Chondrocyte (in vitro differentiated cells): ENCODE measurements at regions not wholly inside any gene's neighbourhood (a gene's known extent, or its start where the extent isn't known, plus 50 kb on each side); places are given as distances from the start of the nearest gene placed in this dataset.
A peak's percentile ranks its signal among the peaks of the same experiment; 100 is the strongest.

ENCODE experiments used
- DNase-seq: peaks from one replicate; pipeline ENCODE4 v3.0.0; 2021; ENCODE audit warnings: mixed read lengths, low spot score
- H3K27ac Mint-ChIP-seq: one replicate; pipeline ENCODE4 v1.8.0; 2021; ENCODE audit warnings: mild to moderate bottlenecking, moderate library complexity, mixed read lengths; ENCODE audit not compliant: unreplicated experiment
- H3K27me3 Mint-ChIP-seq: 2 replicates; pipeline ENCODE4 v1.8.0; 2021; ENCODE audit warnings: low read depth, mixed read lengths
- H3K36me3 Mint-ChIP-seq: 2 replicates; pipeline ENCODE4 v1.8.0; 2021; ENCODE audit warnings: low read depth, mixed read lengths
- H3K4me1 Mint-ChIP-seq: 2 replicates; pipeline ENCODE4 v1.8.0; 2021; ENCODE audit warnings: low read depth, mild to moderate bottlenecking, mixed read lengths
- H3K4me3 Mint-ChIP-seq: one replicate; pipeline ENCODE4 v1.8.0; 2021; ENCODE audit warnings: mild to moderate bottlenecking, moderate library complexity, mixed read lengths; ENCODE audit not compliant: unreplicated experiment
- H3K9me3 Mint-ChIP-seq: 2 replicates; pipeline ENCODE4 v1.8.0; 2021; ENCODE audit warnings: low read depth, mixed read lengths
- CTCF ChIP-seq: fragments of 200-600 bp; sonication (generic); IDR thresholded peaks from 2 replicates; pipeline ENCODE4 v1.5.0; 2021; ENCODE audit warnings: antibody characterized with exemption, mild to moderate bottlenecking, moderate library complexity

GRCh38 chr1:106615473-106615872, 441.0 kb upstream of the PRMT6 start:
- peaks cover 2% of the 10 kb centered on the region for H3K27me3 Mint-ChIP-seq
- H3K36me3 Mint-ChIP-seq: no peaks in the 10 kb centered on the region
- no peak for DNase-seq
- no peak overlapping the region for H3K27ac Mint-ChIP-seq
- peaks cover 7% of the 10 kb centered on the region for H3K9me3 Mint-ChIP-seq
- TF ChIP-seq CTCF: no peak
- H3K4me3 Mint-ChIP-seq: no peak overlapping the region
- H3K4me1 Mint-ChIP-seq: no peaks in the 10 kb centered on the region

GRCh38 chr1:106619080-106619826, 437.2 kb upstream of the PRMT6 start:
- TF ChIP-seq CTCF: no peak
- no peaks in the 10 kb centered on the region for H3K36me3 Mint-ChIP-seq
- H3K9me3 Mint-ChIP-seq: peaks cover 4% of the 10 kb centered on the region
- H3K4me3 Mint-ChIP-seq: no peak overlapping the region
- H3K27ac Mint-ChIP-seq: no peak overlapping the region
- no peaks in the 10 kb centered on the region for H3K4me1 Mint-ChIP-seq
- no peaks in the 10 kb centered on the region for H3K27me3 Mint-ChIP-seq
- peak; percentile 71 for DNase-seq

GRCh38 chr1:106619827-106620134, 436.7 kb upstream of the PRMT6 start:
- no peak for TF ChIP-seq CTCF
- H3K4me1 Mint-ChIP-seq: no peaks in the 10 kb centered on the region
- no peaks in the 10 kb centered on the region for H3K36me3 Mint-ChIP-seq
- H3K27ac Mint-ChIP-seq: no peak overlapping the region
- peak; percentile 69 for DNase-seq
- no peak overlapping the region for H3K4me3 Mint-ChIP-seq
- H3K27me3 Mint-ChIP-seq: no peaks in the 10 kb centered on the region
- H3K9me3 Mint-ChIP-seq: peaks cover 4% of the 10 kb centered on the region

GRCh38 chr1:106620521-106620954, 435.9 kb upstream of the PRMT6 start:
- H3K36me3 Mint-ChIP-seq: no peaks in the 10 kb centered on the region

DNA sequence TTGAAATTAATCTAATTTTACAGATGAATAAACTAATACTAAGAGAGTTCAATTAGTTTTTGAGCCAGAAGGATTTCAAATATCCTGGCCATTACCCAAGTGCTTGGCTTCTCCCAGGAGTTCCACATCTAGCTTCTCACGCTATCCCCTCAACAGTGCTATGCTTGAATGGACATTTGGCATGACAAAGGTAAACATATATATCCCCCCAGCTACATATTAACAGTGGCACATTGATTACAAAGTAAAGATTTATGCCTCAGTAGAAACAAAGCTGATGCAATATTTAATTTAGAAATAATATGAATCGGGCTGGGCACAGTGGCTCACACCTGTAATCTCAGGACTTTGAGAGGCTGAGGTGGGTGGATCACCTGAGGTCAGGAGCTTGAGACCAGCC, 434.6 kb upstream of the PRMT6 start:
- H3K4me1 Mint-ChIP-seq: no peaks in the 10 kb centered on the region
- no peak for TF ChIP-seq CTCF
- H3K9me3 Mint-ChIP-seq: peaks cover 12% of the 10 kb centered on the region
- H3K36me3 Mint-ChIP-seq: no peaks in the 10 kb centered on the region
- no peaks in the 10 kb centered on the region for H3K27me3 Mint-ChIP-seq
- DNase-seq: no peak
- no peak overlapping the region for H3K27ac Mint-ChIP-seq
- H3K4me3 Mint-ChIP-seq: no peak overlapping the region

More at GRCh38 chr1:106620521-106620954, 435.9 kb upstream of the PRMT6 start:
- Mint-ChIP-seq H3K9me3 (peaks cover 7% of the 10 kb centered on the region), H3K4me3 (no peak overlapping the region), H3K4me1 (no peaks in the 10 kb centered on the region), H3K27ac (no peak overlapping the region), H3K27me3 (no peaks in the 10 kb centered on the region)
- no peak for TF ChIP-seq CTCF
- peak; percentile 51 for DNase-seq
